KBM-7 (cell line): ENCODE measurements at regions not wholly inside any gene's neighbourhood (a gene's known extent, or its start where the extent isn't known, plus 50 kb on each side); places are given as distances from the start of the nearest gene placed in this dataset.
"Not testable (repeated sequence)": the region's sequence is repeated elsewhere in the genome, so short reads cannot be mapped to it uniquely, and the experiment has no call there.

ENCODE experiments used
- DNase-seq: peaks from one replicate; pipeline ENCODE4 v3.0.0-alpha.2; 2015
- in situ Hi-C: fragments of 300-500 bp; cut with MboI; formaldehyde crosslinking; loops from 2 replicates; pipeline ENCODE4 v1.14.3; 2020; ENCODE audit warnings: low sequenced_read_pairs, low pct_unique_long_range_greater_than_20kb, mixed read lengths

DNA sequence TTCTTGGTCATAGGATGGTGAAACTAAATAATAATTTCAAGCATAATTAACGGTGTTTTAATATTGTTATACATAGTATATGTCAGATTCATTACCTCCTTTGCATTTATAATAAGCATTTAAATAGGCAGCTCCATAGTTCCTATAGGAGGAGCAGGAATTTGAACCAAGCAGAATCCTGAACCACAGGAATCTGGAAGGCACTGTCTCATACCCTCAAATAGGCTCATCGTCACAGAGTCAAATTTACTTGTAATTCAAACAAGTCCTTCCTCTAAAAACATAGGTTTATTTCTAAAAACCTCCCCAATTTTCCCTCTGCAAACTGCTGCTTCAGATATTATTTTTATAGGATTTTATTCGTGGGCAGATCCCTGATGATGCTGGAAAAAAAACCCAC lies 376.3 kb upstream of the ARHGEF26 start:
- in situ Hi-C loops: no loop called here
- no peak for DNase-seq

DNA sequence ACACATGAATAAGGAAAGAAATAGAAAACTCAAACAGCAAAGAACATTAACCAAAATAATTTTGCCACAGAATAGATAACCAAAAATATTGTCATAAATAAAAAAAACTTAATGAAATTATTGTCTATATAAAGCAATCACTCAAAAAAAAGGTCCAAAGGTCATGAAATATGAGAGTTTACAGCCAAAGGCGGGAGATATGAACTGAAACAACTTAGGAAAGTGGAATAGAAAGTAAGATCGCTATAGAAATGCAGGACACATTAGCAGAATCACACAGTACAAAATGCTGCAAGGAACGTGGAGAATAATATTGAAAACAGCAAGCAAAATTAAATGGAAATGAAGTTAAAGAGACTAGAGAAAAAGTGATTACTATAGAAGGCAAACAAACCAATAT lies 375.0 kb upstream of the ARHGEF26 start:
- in situ Hi-C loops: no loop called here

DNA sequence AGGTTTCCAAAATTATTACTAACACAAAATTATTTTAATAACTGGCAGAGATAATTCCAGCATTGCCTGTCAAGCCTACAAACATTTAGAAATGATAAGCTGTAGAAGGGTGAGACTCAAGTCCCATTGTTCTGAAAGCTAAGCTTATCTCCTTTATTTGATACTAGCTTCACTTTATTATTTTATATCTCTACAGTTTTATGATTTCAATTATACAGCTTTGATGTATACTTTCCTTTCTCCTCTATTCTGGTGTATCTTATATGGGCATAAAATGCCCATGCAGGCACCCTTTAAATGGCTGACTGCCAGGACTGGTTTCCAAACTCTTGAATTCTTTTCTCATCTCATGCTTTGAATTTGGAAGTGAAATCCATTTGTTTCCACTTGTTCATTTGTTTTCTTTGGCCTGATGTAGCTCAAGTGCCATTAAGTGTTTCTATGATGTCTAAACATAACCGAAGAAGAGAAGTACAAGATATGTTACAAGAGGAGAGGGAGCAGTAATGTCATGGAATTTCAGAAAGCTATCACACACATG lies 372.1 kb upstream of the ARHGEF26 start:
- DNase-seq: no peak
- in situ Hi-C loops: no loop called here

More for the DNA sequence above, 375.0 kb upstream of the ARHGEF26 start:
- DNase-seq: no peak

DNA sequence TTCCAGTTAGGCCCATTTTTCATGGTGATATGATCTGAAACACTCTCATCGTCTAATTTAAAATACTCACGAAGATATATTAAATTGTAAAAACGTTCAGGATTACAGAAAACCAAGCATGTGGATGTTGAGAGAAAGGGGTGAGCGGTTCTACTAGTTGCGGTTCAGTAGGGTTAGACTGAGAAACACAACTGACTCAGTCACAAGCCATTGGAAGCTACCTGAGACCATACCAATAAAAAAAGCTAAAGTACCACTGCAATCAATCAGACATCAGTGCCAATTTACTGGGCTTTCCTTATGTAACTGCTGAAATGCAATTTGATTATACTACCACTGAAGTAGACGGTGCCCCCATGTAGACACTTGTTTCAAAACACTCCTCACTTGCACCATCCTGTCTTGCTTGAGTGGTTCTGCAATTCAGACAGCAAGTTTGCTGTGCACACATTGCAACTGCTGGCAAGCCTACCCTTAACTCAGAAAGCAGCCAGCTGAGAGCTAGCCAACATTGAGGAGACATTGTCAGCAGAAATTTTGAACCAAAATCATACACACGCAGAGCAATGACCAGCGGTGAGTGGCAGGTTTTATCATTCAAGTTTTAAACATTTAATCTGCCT lies 368.7 kb upstream of the ARHGEF26 start:
- DNase-seq: no peak
- in situ Hi-C loops: no loop called here

DNA sequence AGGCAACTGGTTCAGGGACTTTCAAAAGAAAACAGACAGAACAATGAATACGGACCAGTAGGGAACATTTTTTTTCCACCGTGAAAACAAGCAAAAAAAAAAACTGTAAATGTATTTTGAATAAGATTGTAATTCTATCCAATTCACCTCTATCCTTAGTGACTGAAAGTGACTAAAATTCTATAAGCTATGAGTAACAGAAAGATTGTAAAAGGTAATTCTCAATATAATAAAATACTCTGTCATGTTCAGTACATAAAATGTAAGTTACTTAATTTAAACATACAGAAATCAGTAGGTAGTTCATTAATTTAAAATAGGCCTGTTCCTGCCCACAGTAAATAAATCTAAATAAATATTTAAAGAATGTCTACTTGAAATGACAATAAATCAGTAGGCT lies 368.2 kb upstream of the ARHGEF26 start:
- no peak for DNase-seq
- in situ Hi-C loops: no loop called here

DNA sequence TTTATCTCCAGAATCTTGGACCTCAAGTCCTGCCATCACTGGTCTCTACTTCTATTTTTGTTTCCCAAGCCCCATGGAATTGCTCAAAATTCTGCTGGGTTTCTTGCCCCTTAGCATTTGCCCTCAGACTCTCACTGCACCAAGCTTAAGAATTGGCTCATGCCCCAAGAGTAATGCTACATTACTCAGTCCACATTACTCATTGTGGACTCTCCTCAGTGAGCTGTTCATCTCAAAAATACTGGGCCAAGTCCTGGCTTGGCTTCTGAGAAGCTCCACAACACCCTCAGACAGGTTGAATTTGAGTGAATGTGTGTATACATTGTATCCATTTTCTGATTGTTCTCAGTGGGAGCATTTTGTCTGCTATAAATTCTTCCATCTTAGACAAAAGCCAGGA lies 364.4 kb upstream of the ARHGEF26 start:
- DNase-seq: no peak
- in situ Hi-C loops: no loop called here

DNA sequence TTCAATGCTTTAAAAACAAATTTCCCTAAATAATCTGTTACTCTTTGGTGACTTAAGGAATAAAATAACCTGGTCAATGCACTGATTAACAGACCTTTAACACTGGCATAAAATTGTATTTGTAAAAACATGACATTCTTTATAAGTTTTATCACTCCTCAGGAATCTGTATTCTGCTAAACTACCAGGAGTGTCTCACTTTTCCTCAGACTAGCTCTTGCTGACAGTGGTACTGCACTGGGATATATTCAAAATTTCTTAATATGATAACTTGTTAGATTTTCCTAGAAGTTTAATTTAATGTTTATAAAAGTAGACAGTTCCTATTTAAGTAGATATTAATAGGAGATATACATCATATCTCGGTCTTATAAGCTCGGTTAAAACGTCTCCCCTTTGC lies 363.4 kb upstream of the ARHGEF26 start:
- DNase-seq: no peak
- in situ Hi-C loops: no loop called here

DNA sequence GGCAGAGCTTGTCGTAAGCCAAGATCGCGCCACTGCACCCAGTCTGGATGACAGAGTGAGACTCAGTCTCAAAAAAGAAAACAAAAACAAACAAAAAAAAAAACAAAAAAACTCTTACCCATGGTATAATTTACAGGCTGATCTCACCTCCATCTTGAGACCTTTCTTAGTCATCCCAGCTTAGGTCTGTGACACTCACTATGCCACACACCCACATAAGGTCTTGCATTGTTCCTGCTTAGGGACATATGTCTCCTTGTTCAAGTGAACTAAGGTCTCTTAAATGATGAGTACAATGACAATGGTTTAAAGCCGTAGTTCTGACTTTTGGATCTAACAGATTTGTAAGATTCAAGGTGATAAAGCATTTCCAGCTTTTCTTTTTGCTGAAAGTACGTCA lies 360.2 kb upstream of the ARHGEF26 start:
- in situ Hi-C loops: no loop called here
- no peak for DNase-seq

DNA sequence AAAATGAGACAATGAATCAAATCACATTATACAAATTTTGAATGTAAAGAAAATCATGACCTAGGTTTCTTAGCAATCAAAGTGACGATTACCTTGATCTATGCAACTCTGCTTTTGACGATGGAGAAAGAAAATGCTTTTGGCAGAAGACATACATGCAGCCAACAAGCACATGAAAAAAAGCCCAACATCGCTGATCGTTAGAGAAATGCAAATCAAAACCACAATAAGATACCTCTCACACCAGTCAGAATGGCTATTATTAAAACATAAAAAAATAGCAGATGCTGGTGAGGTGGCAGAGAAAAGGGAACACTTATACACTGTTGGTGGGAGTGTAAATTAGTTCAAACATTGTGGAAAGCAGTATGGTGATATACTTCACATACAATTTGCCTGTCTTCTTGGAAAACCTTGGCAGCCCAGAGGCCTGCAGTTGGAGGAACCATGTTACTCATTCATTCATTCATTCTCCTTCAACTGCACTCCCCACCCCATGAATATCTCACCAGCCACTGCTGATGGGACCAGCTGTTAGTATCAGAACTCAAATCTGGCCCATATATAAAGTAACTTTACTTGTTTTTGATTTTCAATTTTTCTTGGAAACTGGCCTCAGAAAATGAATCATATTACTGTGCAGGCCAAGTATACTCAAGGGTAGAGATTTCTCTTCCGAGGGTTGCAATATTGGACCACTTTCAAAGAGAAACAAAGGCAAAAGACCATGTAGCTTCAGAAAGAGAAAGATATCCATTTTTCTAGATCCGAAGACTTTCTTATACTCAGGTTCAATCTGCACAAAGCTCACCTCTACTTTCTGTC lies 358.6 kb upstream of the ARHGEF26 start:
- in situ Hi-C loops: no loop called here
- no peak for DNase-seq

DNA sequence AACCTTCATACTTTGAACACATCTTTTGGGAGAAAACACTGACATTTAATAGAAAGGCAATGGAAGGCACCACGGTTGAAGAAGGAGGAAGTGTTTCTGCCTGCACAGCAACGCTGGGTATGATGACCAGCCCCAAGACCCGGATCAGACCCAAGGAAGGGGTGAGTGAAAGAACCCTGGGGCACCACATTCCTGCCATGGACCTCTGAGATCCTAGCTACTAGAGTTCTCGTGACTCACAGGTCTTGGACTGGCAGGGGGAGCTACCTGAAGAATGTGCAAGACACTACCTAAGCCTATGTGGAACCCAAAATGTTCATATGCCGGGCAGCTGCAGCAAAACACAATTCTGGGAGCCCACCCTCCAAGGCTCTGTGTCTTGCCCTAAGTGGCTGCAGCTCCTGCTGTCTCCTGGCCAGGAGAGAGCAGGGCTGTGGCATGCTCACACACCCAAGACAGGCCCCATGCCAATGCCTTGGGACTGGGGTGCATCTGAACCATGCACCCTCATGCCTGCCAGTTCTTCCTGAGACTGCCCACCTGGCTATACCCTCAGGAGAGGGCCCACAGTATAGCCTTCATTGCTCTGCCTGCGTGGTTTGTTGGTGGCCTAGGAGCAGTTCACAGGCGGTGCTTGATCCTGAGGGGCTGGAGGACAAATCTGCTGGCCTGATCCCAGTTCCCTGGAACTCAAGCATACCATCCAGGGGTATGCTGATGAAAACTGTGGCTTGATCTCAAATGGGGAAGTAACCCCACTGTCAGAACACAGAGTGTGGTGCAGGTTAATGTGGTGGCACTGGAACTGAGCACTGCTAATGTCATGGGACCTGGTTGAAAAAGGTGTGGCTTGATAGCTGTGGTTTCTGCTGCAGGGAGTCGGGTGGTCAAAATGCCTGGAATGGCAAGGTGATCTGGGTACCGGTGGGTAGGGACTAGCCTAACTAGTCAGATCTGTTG lies 353.3 kb upstream of the ARHGEF26 start:
- in situ Hi-C loops: no loop called here
- no peak for DNase-seq

DNA sequence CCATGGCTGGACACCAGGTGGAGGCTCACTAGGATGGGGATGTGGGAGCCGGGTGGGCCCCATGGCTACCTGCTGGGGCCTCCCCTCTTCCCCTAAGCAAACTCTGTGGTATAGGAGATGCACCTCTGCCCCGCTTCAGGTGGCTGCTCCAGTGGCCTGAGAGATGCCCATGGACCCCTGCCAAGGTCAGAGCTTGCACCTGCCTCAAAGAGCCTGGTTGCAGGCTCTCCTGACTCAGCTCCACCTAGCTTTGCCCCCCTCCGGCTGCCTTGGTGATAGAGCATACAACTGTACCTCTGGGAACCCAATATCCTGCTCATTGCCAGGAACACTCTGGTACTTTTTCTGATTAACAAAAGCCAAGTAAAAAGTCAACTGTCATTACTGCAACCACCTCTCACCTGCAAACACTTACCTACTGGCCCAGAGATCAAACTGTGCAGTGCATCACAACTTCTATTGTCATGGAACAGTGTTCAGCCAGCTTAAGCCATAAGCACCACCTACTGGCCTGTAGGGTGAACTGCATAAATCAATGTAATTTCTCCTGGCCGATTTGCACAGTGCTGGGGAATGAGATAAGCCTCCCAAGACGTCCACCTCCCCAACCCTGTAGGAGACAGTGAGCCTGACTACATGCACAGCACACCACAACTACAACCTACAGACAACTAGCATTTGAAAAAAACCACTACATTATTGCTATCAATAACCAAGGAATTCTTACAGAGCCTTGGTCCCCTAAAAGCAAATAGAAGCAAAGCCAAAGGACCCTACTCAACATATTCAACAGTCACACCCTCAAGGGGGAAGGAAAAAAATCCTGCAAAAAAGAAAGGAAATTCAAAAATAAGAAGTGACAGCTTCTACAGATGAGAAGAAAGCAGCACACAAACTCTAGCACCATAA lies 352.4 kb upstream of the ARHGEF26 start:
- in situ Hi-C loops: no loop called here
- DNase-seq: peak; percentile 65

DNA sequence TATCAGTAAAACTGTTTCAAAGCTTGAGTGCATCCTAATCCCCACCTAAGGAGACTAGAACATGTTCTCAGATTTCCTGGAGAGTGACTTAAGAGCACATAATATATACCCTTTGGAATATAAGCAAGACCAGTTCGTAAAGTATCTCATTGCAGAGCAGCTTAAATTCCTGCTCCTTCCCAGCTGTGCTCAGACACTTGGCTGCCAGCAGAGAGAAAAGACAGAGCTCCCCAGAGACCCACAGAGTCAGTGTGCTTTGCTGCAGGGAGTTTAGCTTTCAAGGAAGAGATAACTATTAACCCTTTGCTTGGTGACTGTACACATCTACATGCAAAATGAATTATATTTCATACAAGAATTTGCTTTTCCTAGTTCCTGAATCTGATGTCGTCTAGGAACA lies 338.1 kb upstream of the ARHGEF26 start:
- in situ Hi-C loops: no loop called here
- DNase-seq: no peak

DNA sequence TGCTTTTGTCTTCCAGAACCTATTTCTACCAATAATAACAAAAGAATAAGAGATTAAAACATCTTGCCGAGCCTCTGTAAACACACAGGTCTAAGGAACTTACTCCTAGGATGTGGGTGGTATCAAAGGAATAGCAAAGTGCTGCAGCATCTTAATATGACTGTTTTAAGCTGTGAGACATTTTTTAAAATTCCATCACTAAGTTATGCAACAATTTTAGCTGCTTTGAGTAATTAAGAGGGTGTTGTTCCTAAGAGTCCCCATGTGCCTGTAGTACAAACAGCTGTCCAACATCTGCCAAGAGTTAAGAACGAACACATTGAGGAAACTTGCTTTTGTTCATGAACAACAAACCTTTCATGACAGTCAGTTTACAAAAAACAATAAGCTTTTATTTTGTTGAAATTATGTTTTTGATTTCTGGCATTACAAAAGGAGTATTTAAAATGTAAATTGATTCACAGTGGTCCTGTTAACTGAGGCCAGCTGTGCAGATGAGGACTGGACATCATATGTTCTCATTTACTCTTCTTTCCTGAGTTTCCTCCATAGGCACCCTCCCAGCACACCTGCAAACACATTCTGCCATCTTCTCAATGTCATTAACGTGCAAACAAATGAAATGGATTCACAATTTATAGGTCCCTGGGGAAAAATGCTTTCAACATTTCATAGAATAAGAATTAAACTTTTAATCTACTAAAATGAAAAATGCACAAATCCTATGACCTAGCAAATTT lies 337.3 kb upstream of the ARHGEF26 start:
- in situ Hi-C loops: no loop called here
- no peak for DNase-seq

DNA sequence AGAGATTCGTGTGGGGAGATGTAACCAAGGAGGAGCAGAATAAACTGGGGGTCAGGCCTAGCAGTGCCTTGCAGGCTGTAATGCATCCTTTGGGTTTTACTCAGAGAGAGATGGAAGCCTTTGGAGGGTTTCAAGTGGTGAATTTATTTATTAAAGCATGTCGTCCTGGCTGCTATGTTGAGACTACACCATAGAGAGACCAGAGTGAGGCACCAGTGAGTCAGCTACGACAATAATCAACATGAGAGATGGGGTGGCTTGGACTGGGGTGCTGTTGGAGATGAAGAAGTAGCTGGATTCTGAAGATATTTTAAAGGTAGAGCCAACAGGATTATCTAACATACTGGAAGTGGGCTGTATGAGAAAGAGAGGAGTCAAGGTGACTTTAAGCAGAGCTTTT lies 335.3 kb upstream of the ARHGEF26 start:
- peak; percentile 15 for DNase-seq
- in situ Hi-C loops: no loop called here

DNA sequence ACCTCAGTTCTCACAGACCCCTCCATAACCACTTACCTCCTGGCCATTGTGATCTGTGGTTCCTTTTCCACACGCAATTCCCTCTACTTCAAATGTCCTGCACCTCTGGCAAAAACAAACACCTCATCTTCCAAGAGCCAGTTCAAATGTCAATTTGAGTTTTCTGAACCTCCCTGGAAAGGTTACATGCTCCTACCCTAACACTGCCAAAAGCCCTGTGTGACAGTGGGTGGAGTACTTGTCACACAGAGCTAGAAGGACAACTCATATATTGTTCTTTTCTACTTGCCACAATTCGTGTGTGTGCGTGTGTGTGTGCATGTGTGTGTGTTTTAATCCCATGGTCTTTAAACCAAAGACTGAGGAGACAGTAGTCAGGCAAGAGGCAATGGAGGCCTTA lies 331.8 kb upstream of the ARHGEF26 start:
- in situ Hi-C loops: no loop called here
- DNase-seq: no peak

DNA sequence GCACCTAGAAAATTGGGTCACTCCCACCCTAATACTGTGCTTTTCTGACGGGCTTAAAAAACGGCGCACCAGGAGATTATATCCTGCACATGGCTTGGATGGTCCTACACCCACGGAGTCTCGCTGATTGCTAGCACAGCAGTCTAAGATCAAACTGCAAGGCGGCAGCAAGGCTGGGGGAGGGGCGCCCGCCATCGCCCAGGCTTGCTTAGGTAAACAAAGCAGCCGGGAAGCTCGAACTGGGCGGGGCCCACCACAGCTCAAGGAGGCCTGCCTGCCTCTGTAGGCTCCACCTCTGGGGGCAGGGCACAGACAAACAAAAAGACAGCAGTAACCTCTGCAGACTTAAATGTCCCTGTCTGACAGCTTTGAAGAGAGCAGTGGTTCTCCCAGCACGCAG lies 324.1 kb upstream of the ARHGEF26 start:
- in situ Hi-C loops, DNase-seq: not testable (repeated sequence)

DNA sequence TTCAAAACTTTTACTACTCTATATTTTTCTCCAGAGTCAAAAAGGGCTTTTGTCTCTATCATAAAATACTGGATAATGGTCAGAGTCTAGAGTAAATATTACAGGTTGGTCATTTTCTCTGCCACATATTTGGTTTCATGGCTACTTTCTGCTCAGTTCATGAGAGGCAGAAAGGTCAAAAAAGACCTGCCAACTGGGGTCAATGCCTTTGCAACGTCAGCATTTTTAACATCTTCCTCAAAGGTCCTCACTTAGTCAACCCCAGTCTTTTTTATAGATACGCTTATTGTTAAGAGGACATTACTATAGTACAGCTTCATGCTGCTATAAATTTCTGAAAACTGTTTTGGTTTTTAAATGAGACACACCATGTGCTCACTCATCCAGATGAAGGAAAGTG lies 312.1 kb upstream of the ARHGEF26 start:
- no peak for DNase-seq
- in situ Hi-C loops: no loop called here

DNA sequence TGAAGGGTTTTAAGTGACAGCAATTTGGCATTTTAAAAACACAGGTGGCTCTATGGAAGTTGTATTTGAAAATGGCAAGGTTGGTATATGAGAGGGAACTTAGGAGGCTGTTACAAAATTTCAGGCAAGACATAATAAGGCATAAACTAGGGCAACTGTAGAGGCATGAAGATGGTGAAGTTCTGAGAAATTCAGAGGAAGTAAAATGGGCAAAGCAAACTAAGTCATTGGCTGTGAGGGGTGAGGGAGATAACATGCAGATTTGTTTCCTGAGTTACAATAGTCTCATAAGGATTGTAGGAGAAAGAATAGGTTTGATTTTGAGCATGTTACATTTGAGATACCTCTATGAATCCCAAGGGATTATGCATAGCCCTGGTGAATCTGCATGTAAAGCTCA lies 302.9 kb upstream of the ARHGEF26 start:
- in situ Hi-C loops: no loop called here
- DNase-seq: peak; percentile 54
